Neural cell (in vitro differentiated cells): ENCODE measurements at regions not wholly inside any gene's neighbourhood (a gene's known extent, or its start where the extent isn't known, plus 50 kb on each side); places are given as distances from the start of the nearest gene placed in this dataset.

Experiments
- H2AFZ ChIP-seq: fragments of 200-600, 300-800 bp; sonication (generic), shearing (Covaris generic); 2 replicates; pipeline ENCODE4 v1.6.0; 2014; ENCODE audit warnings: low read depth, mild to moderate bottlenecking, antibody characterized with exemption, low read length, moderate library complexity
- H3F3A ChIP-seq: fragments of 200-600 bp; shearing (Covaris generic); 2 replicates; pipeline ENCODE4 v1.6.1; 2016; ENCODE audit warnings: mild to moderate bottlenecking, moderate library complexity, mixed read lengths, antibody characterized with exemption, low read length; ENCODE audit not compliant: insufficient read depth, poor library complexity, severe bottlenecking
- H3K27ac ChIP-seq: fragments of 200-600, 300-800 bp; sonication (generic), shearing (Covaris generic); 2 replicates; pipeline ENCODE4 v1.5.1; 2014; ENCODE audit warnings: mild to moderate bottlenecking, low read length, moderate library complexity
- H3K27me3 ChIP-seq: fragments of 300-800, 200-600 bp; sonication (generic), shearing (Covaris generic); 2 replicates; pipeline ENCODE4 v1.6.0; 2014; ENCODE audit warnings: mild to moderate bottlenecking, low read depth, low read length, moderate library complexity; ENCODE audit not compliant: insufficient read depth
- H3K36me3 ChIP-seq: fragments of 300-800, 200-600 bp; sonication (generic), shearing (Covaris generic); 2 replicates; pipeline ENCODE4 v1.5.1; 2014; ENCODE audit warnings: mild to moderate bottlenecking, antibody characterized with exemption, low read length, moderate library complexity; ENCODE audit not compliant: insufficient read depth
- H3K4me2 ChIP-seq: fragments of 300-800, 200-600 bp; sonication (generic), shearing (Covaris generic); 2 replicates; pipeline ENCODE4 v1.6.0; 2014; ENCODE audit warnings: mild to moderate bottlenecking, low read length
- H3K4me3 ChIP-seq: fragments of 300-800, 200-600 bp; sonication (generic), shearing (Covaris generic); 2 replicates; pipeline ENCODE4 v1.5.1; 2014; ENCODE audit warnings: mild to moderate bottlenecking, low read length, moderate library complexity
- H3K79me2 ChIP-seq: fragments of 200-600 bp; shearing (Covaris generic); replicated peaks from 2 replicates; pipeline ENCODE4 v1.6.0; 2014; ENCODE audit warnings: mild to moderate bottlenecking, low read length, moderate library complexity; ENCODE audit not compliant: insufficient read depth
- H3K9ac ChIP-seq: fragments of 300-800, 200-600 bp; sonication (generic), shearing (Covaris generic); 2 replicates; pipeline ENCODE4 v1.6.1; 2016; ENCODE audit warnings: mild to moderate bottlenecking, low read length, mixed read lengths
- H3K9me2 ChIP-seq: fragments of 200-600 bp; shearing (Covaris generic); 2 replicates; pipeline ENCODE4 v1.6.1; 2016; ENCODE audit warnings: mild to moderate bottlenecking, low read length, mixed read lengths; ENCODE audit not compliant: insufficient read depth
- H3K9me3 ChIP-seq: fragments of 200-600, 300-800 bp; sonication (generic), shearing (Covaris generic); 2 replicates; pipeline ENCODE4 v1.6.1; 2016; ENCODE audit warnings: mild to moderate bottlenecking, mixed run types, low read length, moderate library complexity, mixed read lengths
- H4K20me1 ChIP-seq: fragments of 200-600 bp; shearing (Covaris generic); 2 replicates; pipeline ENCODE4 v1.6.1; 2016; ENCODE audit warnings: mild to moderate bottlenecking, mixed run types; ENCODE audit not compliant: insufficient read depth
- CTCF ChIP-seq: fragments of 450-650 bp; IDR thresholded peaks from 2 replicates; pipeline ENCODE4 v1.5.1; 2014; ENCODE audit warnings: antibody characterized with exemption, mild to moderate bottlenecking, moderate library complexity; ENCODE audit not compliant: poor library complexity, severe bottlenecking
- EP300 ChIP-seq: fragments of 450-650 bp; conservative IDR thresholded peaks from 2 replicates; pipeline ENCODE4 v1.6.1; 2014; ENCODE audit warnings: antibody characterized with exemption, mild to moderate bottlenecking, moderate library complexity; ENCODE audit not compliant: poor library complexity, severe bottlenecking
- EZH2 ChIP-seq: fragments of 200-600, 300-800 bp; shearing (Covaris generic), sonication (generic); IDR thresholded peaks from 2 replicates; pipeline ENCODE4 v1.6.1; 2014; ENCODE audit warnings: antibody characterized with exemption, low read length, borderline replicate concordance, mild to moderate bottlenecking; ENCODE audit not compliant: insufficient read depth, poor library complexity, severe bottlenecking
- MXI1 ChIP-seq: fragments of 450-650 bp; conservative IDR thresholded peaks from 2 replicates; pipeline ENCODE4 v1.6.1; 2014; ENCODE audit warnings: antibody characterized with exemption, mild to moderate bottlenecking; ENCODE audit not compliant: poor library complexity, severe bottlenecking
- POLR2AphosphoS5 ChIP-seq: IDR thresholded peaks from 2 replicates; pipeline ENCODE4 v1.6.1; 2012
- RAD21 ChIP-seq: fragments of 450-650 bp; conservative IDR thresholded peaks from 2 replicates; pipeline ENCODE4 v1.6.1; 2014; ENCODE audit warnings: antibody characterized with exemption, mild to moderate bottlenecking, moderate library complexity
- REST ChIP-seq: IDR thresholded peaks from 2 replicates; pipeline ENCODE4 v1.6.1; 2012; ENCODE audit warnings: borderline replicate concordance
- SMC3 ChIP-seq: fragments of 450-650 bp; conservative IDR thresholded peaks from 2 replicates; pipeline ENCODE4 v1.6.1; 2014; ENCODE audit warnings: antibody characterized with exemption, mild to moderate bottlenecking, moderate library complexity; ENCODE audit not compliant: poor library complexity
- TAF1 ChIP-seq: IDR thresholded peaks from 2 replicates; pipeline ENCODE4 v1.6.1; 2012; ENCODE audit warnings: low read depth

- Histone ChIP-seq H3K9ac (no peak overlapping the region), H3K27me3 (no peaks in the 10 kb centered on the region), H3K27ac (no peak overlapping the region), H3K79me2 (no peaks in the 10 kb centered on the region), H2AFZ (no peak overlapping the region), H3K9me2 (no peaks in the 10 kb centered on the region), H3K4me2 (no peak overlapping the region), H3K4me3 (no peak overlapping the region), H4K20me1 (no peaks in the 10 kb centered on the region), H3K9me3 (no peaks in the 10 kb centered on the region), H3F3A (no peaks in the 10 kb centered on the region), H3K36me3 (no peaks in the 10 kb centered on the region)
- TF ChIP-seq EZH2 = no peak
- TF ChIP-seq REST = no peak
- TF ChIP-seq POLR2AphosphoS5 = no peak
These were observed 722.0 kb upstream of the ADAMTS16 start for GRCh38 chr5:4418084-4418483.

- no peak overlapping the region for H3K27ac ChIP-seq
- H3K4me2 ChIP-seq = no peak overlapping the region
- no peaks in the 10 kb centered on the region for H3K79me2 ChIP-seq
- H3K9ac ChIP-seq = no peak overlapping the region
- H3K4me3 ChIP-seq = no peak overlapping the region
- H3K9me3 ChIP-seq = no peaks in the 10 kb centered on the region
- no peaks in the 10 kb centered on the region for H4K20me1 ChIP-seq
- no peaks in the 10 kb centered on the region for H3F3A ChIP-seq
- H3K9me2 ChIP-seq = no peaks in the 10 kb centered on the region
- no peaks in the 10 kb centered on the region for H3K36me3 ChIP-seq
- TF ChIP-seq RAD21 (no peak), MXI1 (no peak), REST (no peak), EZH2 (no peak), TAF1 (no peak), SMC3 (no peak), POLR2AphosphoS5 (no peak), CTCF (no peak), EP300 (no peak)
- no peak overlapping the region for H2AFZ ChIP-seq
- no peaks in the 10 kb centered on the region for H3K27me3 ChIP-seq
These were observed 720.8 kb upstream of the ADAMTS16 start for GRCh38 chr5:4419281-4419680.
